ENCODE measurements at regions not wholly inside any gene's neighbourhood (a gene's known extent, or its start where the extent isn't known, plus 50 kb on each side); places are given as distances from the start of the nearest gene placed in this dataset.
"Not testable (repeated sequence)": the region's sequence is repeated elsewhere in the genome, so short reads cannot be mapped to it uniquely, and the experiment has no call there.

DNA sequence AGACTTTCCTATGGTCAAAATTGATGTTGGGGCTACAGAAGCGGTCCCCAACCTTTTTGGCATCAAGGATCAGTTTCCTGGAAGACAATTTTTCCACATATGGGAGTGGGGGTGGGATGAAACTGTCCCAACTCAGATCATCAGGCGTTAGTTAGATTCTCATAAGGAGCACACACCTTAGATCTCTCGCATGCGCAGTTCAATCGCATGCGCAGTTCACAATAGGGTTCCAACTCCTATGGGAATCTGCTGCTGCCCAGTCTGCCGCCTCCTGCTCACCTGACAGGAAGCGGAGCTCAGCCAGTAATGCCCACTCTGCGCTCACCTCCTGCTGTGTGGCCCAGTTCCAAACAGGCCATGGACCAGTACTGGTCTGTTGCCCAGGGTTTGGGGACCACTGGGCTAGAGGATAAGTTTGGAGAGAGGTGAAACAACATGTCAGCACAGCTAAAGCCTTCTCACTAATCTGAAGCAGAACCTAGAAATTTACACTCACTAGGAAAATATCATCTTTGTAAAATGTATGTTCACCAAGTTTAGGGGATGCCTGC lies 410.8 kb upstream of the ZNF804A start:
- TF ChIP-seq CTCF (conservative IDR thresholded peaks at IDR 0.05; ENCODE audit: low read depth, low read length) = no peak
- no peak overlapping the region for H3K4me3 ChIP-seq (ENCODE audit: low read depth, low read length)
- no peak for DNase-seq (ENCODE audit: low read depth)

DNA sequence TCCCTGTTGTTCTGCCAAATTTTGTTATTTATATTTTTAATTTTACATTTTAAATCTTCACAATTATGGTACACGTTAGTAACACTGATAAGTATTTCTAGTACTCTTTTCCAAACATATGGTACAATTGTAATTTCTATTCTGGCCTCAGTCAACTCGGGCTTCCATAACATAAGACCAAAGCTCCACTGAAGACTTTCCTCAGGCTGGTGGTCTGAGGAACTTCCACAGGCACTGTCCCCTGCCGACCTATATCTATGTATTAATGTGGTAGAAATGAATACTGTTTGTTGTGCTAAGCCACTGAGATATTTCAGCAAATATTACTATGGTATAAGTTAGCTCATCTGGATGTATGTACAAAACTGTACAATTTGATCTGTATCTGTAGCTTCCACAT lies 407.6 kb upstream of the ZNF804A start:
- no peak overlapping the region for H3K4me3 ChIP-seq (ENCODE audit: low read depth, low read length)
- no peak for TF ChIP-seq CTCF (conservative IDR thresholded peaks at IDR 0.05; ENCODE audit: low read depth, low read length)
- DNase-seq (ENCODE audit: low read depth) = no peak

GRCh38 chr2:184192649-184193048 lies 405.7 kb upstream of the ZNF804A start:
- no peak for TF ChIP-seq CTCF (conservative IDR thresholded peaks at IDR 0.05; ENCODE audit: low read depth, low read length)
- DNase-seq (ENCODE audit: low read depth) = no peak
- H3K4me3 ChIP-seq (ENCODE audit: low read depth, low read length) = no peak overlapping the region

- no peak overlapping the region for H3K4me3 ChIP-seq (ENCODE audit: low read depth, low read length)
- no peak for TF ChIP-seq CTCF (conservative IDR thresholded peaks at IDR 0.05; ENCODE audit: low read depth, low read length)
- no peak for DNase-seq (ENCODE audit: low read depth)
Observed at GRCh38 chr2:184197413-184197812, 400.9 kb upstream of the ZNF804A start.

DNA sequence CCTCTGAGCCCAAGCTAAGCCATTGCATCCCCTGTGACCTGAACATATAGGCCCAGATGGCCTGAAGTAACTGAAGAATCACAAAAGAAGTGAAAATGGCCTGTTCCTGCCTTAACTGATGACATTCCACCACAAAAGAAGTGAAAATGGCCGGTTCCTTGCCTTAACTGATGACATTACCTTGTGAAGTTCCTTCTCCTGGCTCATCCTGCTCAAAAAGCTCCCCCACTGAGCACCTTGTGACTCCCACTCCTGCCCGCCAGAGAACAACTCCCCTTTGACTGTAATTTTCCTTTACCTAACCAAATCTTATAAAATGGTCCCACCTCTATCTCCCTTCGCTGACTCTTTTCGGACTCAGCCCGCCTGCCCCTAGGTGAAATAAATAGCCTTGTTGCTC lies 399.5 kb upstream of the ZNF804A start:
- DNase-seq (ENCODE audit: low read depth); H3K4me3 ChIP-seq (ENCODE audit: low read depth, low read length): not testable (repeated sequence)

DNA sequence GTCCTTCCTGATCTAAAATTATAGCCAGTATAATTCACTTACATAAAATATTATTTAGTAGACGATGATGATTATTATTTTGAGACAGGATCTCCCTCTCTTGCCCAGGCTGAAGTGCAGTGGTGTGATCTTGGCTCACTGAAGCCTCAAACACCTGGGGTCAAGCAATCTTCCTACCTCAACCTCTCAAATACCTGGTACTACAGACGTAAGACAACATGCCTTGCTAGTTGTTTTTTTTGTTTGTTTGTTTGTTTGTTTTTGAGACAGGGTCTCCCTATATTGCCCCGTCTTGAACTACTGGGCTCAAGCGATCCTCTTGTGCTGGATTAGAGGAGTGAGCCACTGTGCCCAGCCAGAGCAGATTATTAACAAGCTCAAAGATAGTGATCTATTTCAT lies 399.1 kb upstream of the ZNF804A start:
- no peak for DNase-seq (ENCODE audit: low read depth)
- no peak for TF ChIP-seq CTCF (conservative IDR thresholded peaks at IDR 0.05; ENCODE audit: low read depth, low read length)
- no peak overlapping the region for H3K4me3 ChIP-seq (ENCODE audit: low read depth, low read length)

GRCh38 chr2:184201246-184201645 lies 397.1 kb upstream of the ZNF804A start:
- H3K4me3 ChIP-seq (ENCODE audit: low read depth, low read length) = no peak overlapping the region
- DNase-seq (ENCODE audit: low read depth) = no peak
- no peak for TF ChIP-seq CTCF (conservative IDR thresholded peaks at IDR 0.05; ENCODE audit: low read depth, low read length)

DNA sequence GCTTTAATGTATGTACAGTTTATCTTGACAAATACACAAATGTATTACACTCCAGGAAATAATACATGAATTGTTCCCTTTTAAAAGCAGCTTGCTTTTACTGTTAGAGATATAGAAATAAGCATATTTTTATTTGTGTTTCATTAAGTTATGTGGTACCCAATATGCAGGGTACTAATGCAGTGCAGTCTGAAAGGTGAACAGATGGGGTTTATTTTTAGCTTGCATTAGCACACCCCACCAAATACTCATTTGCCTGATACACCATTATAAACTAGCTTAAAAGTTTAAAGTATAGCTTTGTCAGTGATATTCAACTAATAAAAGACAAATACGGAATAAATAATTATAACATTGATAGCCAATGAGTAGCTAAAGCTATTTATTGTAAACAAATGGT lies 394.7 kb upstream of the ZNF804A start:
- no peak for TF ChIP-seq CTCF (conservative IDR thresholded peaks at IDR 0.05; ENCODE audit: low read depth, low read length)
- no peak overlapping the region for H3K4me3 ChIP-seq (ENCODE audit: low read depth, low read length)
- DNase-seq (ENCODE audit: low read depth) = no peak

Measured in choroid plexus epithelial cell (primary cell).